ENCODE measurements at regions not wholly inside any gene's neighbourhood (a gene's known extent, or its start where the extent isn't known, plus 50 kb on each side); places are given as distances from the start of the nearest gene placed in this dataset.

- Histone ChIP-seq H3K36me3 (ENCODE audit: control insufficient read depth in 1 of 2, insufficient read depth in 2 of 2, low read length in 2 of 2) (no peaks in the 10 kb centered on the region), H3K4me2 (ENCODE audit: low read length) (no peak overlapping the region), H3K27me3 (ENCODE audit: insufficient read depth, low read length) (no peaks in the 10 kb centered on the region), H3K9me2 (ENCODE audit: insufficient read depth) (no peaks in the 10 kb centered on the region), H2AFZ (ENCODE audit: low read depth, low read length, poor library complexity, severe bottlenecking) (no peak overlapping the region), H3K79me2 (ENCODE audit: insufficient read depth, low read length) (peaks cover 15% of the 10 kb centered on the region; the same call in 1 of the 2 replicates), H3K9ac (ENCODE audit: low read length) (no peak overlapping the region), H4K20me1 (ENCODE audit: insufficient read depth) (no peaks in the 10 kb centered on the region), H3K9me3 (ENCODE audit: control insufficient read depth in 1 of 2, insufficient read depth in 1 of 2, low read depth in 1 of 2, low read length in 2 of 2) (no peaks in the 10 kb centered on the region), H3K4me3 (replicated peaks in 1 of 2; ENCODE audit: low read depth in 1 of 2, low read length in 2 of 2) (no peak overlapping the region), H3K27ac (ENCODE audit: low read depth, low read length) (no peak overlapping the region), H3K4me1 (ENCODE audit: control insufficient read depth in 1 of 2, insufficient read depth in 2 of 2, low read length in 2 of 2) (no peaks in the 10 kb centered on the region)
- ATAC-seq (no peak), DNase-seq (ENCODE audit: low read depth, low spot score) (no peak)
- ChIA-PET POLR2A (no interaction called here), CTCF (no interaction called here), RAD21 (ENCODE audit: low non-redundant PET in 1 of 2, low total read pairs in 2 of 2, uncharacterized antibody in 2 of 2, unreplicated experiment in 2 of 2) (no interaction called here)
- no TSS peak for BruUV-seq (replicated peaks)
- intact Hi-C loops (cut with micrococcal nuclease), result no loop called here
- TF ChIP-seq ZFX (IDR thresholded peaks at IDR 0.05) (no peak), RAD21 (IDR thresholded peaks at IDR 0.05; ENCODE audit: low read depth) (no peak), ATF3 (IDR thresholded peaks at IDR 0.05) (no peak), CEBPB (IDR thresholded peaks at IDR 0.05; ENCODE audit: low read depth) (no peak)
Observed at GRCh38 chr7:87004956-87005355, 54.5 kb downstream of the ELAPOR2 start.

GRCh38 chr7:87003872-87004798, 55.3 kb downstream of the ELAPOR2 start:
- ChIA-PET CTCF (no interaction called here), POLR2A (no interaction called here), RAD21 (ENCODE audit: low non-redundant PET in 1 of 2, low total read pairs in 2 of 2, uncharacterized antibody in 2 of 2, unreplicated experiment in 2 of 2) (no interaction called here)
- H3K9ac ChIP-seq (ENCODE audit: low read length), result no peak overlapping the region
- no peaks in the 10 kb centered on the region for H3K9me3 ChIP-seq (ENCODE audit: control insufficient read depth in 1 of 2, insufficient read depth in 1 of 2, low read depth in 1 of 2, low read length in 2 of 2)
- no peaks in the 10 kb centered on the region for H3K9me2 ChIP-seq (ENCODE audit: insufficient read depth)
- H3K4me3 ChIP-seq (replicated peaks in 1 of 2; ENCODE audit: low read depth in 1 of 2, low read length in 2 of 2), result no peak overlapping the region
- no peak overlapping the region for H2AFZ ChIP-seq (ENCODE audit: low read depth, low read length, poor library complexity, severe bottlenecking)
- H3K36me3 ChIP-seq (ENCODE audit: control insufficient read depth in 1 of 2, insufficient read depth in 2 of 2, low read length in 2 of 2), result no peaks in the 10 kb centered on the region
- H3K4me2 ChIP-seq (ENCODE audit: low read length), result no peak overlapping the region
- H4K20me1 ChIP-seq (ENCODE audit: insufficient read depth), result no peaks in the 10 kb centered on the region
- intact Hi-C loops (cut with micrococcal nuclease), result no loop called here
- no peaks in the 10 kb centered on the region for H3K4me1 ChIP-seq (ENCODE audit: control insufficient read depth in 1 of 2, insufficient read depth in 2 of 2, low read length in 2 of 2)
- H3K27ac ChIP-seq (ENCODE audit: low read depth, low read length), result no peak overlapping the region
- H3K79me2 ChIP-seq (ENCODE audit: insufficient read depth, low read length), result peaks cover 24% of the 10 kb centered on the region
- ATAC-seq, result no peak
- no peak for DNase-seq (ENCODE audit: low read depth, low spot score)
- H3K27me3 ChIP-seq (ENCODE audit: insufficient read depth, low read length), result no peaks in the 10 kb centered on the region
- BruUV-seq (replicated peaks), result no TSS peak
- no peak for TF ChIP-seq EZH2phosphoT487 (IDR thresholded peaks at IDR 0.05; ENCODE audit: borderline replicate concordance)
- TF ChIP-seq MAX (IDR thresholded peaks at IDR 0.05), result no peak
- no peak for TF ChIP-seq CBX3 (IDR thresholded peaks at IDR 0.05; ENCODE audit: low read depth)
- TF ChIP-seq ELF1 (IDR thresholded peaks at IDR 0.05; ENCODE audit: borderline replicate concordance, low read depth), result no peak
- TF ChIP-seq, protein P1, sequence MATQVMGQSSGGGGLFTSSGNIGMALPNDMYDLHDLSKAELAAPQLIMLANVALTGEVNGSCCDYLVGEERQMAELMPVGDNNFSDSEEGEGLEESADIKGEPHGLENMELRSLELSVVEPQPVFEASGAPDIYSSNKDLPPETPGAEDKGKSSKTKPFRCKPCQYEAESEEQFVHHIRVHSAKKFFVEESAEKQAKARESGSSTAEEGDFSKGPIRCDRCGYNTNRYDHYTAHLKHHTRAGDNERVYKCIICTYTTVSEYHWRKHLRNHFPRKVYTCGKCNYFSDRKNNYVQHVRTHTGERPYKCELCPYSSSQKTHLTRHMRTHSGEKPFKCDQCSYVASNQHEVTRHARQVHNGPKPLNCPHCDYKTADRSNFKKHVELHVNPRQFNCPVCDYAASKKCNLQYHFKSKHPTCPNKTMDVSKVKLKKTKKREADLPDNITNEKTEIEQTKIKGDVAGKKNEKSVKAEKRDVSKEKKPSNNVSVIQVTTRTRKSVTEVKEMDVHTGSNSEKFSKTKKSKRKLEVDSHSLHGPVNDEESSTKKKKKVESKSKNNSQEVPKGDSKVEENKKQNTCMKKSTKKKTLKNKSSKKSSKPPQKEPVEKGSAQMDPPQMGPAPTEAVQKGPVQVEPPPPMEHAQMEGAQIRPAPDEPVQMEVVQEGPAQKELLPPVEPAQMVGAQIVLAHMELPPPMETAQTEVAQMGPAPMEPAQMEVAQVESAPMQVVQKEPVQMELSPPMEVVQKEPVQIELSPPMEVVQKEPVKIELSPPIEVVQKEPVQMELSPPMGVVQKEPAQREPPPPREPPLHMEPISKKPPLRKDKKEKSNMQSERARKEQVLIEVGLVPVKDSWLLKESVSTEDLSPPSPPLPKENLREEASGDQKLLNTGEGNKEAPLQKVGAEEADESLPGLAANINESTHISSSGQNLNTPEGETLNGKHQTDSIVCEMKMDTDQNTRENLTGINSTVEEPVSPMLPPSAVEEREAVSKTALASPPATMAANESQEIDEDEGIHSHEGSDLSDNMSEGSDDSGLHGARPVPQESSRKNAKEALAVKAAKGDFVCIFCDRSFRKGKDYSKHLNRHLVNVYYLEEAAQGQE (IDR thresholded peaks at IDR 0.05; ENCODE audit: low read depth), result no peak
- no peak for TF ChIP-seq SIN3A (IDR thresholded peaks at IDR 0.05; ENCODE audit: low read depth)
- TF ChIP-seq ZFX (IDR thresholded peaks at IDR 0.05), result no peak
- TF ChIP-seq EZH2 (IDR thresholded peaks at IDR 0.05), result no peak
- TF ChIP-seq SRF (IDR thresholded peaks at IDR 0.05; ENCODE audit: low read depth), result no peak
- TF ChIP-seq POLR2AphosphoS5 (IDR thresholded peaks at IDR 0.05; ENCODE audit: low read depth, low read length), result no peak
- no peak for TF ChIP-seq ZBTB33 (IDR thresholded peaks at IDR 0.05; ENCODE audit: extremely low read depth, insufficient replicate concordance, low read length)
- no peak for TF ChIP-seq SP1 (IDR thresholded peaks at IDR 0.05; ENCODE audit: low read depth)

All from HCT116 (cell line).